GM23248 (cell line): ENCODE measurements at regions not wholly inside any gene's neighbourhood (a gene's known extent, or its start where the extent isn't known, plus 50 kb on each side); places are given as distances from the start of the nearest gene placed in this dataset.

Source experiments
- DNase-seq: peaks from one replicate; pipeline ENCODE4 v3.0.0-alpha.2; 2015
- H2AFZ ChIP-seq: fragments of 200-600 bp; sonication (generic); 2 replicates; pipeline ENCODE4 v1.6.1; 2016; ENCODE audit warnings: antibody characterized with exemption
- H3F3A ChIP-seq: fragments of 200-600 bp; sonication (generic); 2 replicates; pipeline ENCODE4 v1.6.1; 2016; ENCODE audit warnings: mild to moderate bottlenecking, antibody characterized with exemption, mixed run types; ENCODE audit not compliant: insufficient read depth
- H3K27ac ChIP-seq: fragments of 200-600 bp; sonication (generic); 2 replicates; pipeline ENCODE4 v1.5.1; 2016; ENCODE audit warnings: mild to moderate bottlenecking
- H3K27me3 ChIP-seq: fragments of 200-600 bp; sonication (generic); replicated peaks from 2 replicates; pipeline ENCODE4 v1.6.1; 2016; ENCODE audit warnings: mild to moderate bottlenecking; ENCODE audit not compliant: insufficient read depth
- H3K36me3 ChIP-seq: fragments of 200-600 bp; sonication (generic); 2 replicates; pipeline ENCODE4 v1.6.1; 2016; ENCODE audit warnings: low read depth, mild to moderate bottlenecking
- H3K4me1 ChIP-seq: fragments of 200-600 bp; sonication (generic); 2 replicates; pipeline ENCODE4 v1.6.1; 2016; ENCODE audit warnings: mild to moderate bottlenecking; ENCODE audit not compliant: insufficient read depth
- H3K4me2 ChIP-seq: fragments of 200-600 bp; sonication (generic); one replicate; pipeline ENCODE4 v1.6.1; 2016; ENCODE audit warnings: mild to moderate bottlenecking; ENCODE audit not compliant: unreplicated experiment
- H3K4me3 ChIP-seq: fragments of 200-600 bp; sonication (generic); 2 replicates; pipeline ENCODE4 v1.5.1; 2016; ENCODE audit warnings: mild to moderate bottlenecking
- H3K79me2 ChIP-seq: fragments of 200-600 bp; sonication (generic); 2 replicates; pipeline ENCODE4 v1.6.1; 2016; ENCODE audit warnings: mild to moderate bottlenecking; ENCODE audit not compliant: insufficient read depth
- H3K9ac ChIP-seq: fragments of 200-600 bp; sonication (generic); 2 replicates; pipeline ENCODE4 v1.6.1; 2016; ENCODE audit warnings: mild to moderate bottlenecking
- H3K9me2 ChIP-seq: fragments of 200-600 bp; sonication (generic); 2 replicates; pipeline ENCODE4 v1.6.1; 2016; ENCODE audit warnings: mixed run types, mild to moderate bottlenecking, moderate library complexity; ENCODE audit not compliant: insufficient read depth
- H3K9me3 ChIP-seq: fragments of 200-600 bp; sonication (generic); one replicate; pipeline ENCODE4 v1.6.1; 2017; ENCODE audit warnings: low read depth
- H4K20me1 ChIP-seq: fragments of 200-600 bp; sonication (generic); 2 replicates; pipeline ENCODE4 v1.6.0; 2016; ENCODE audit not compliant: insufficient read depth
- EZH2 ChIP-seq: fragments of 200-600 bp; sonication (generic); IDR thresholded peaks from 2 replicates; pipeline ENCODE4 v1.6.1; 2018; ENCODE audit warnings: antibody characterized with exemption, mild to moderate bottlenecking; ENCODE audit not compliant: insufficient read depth, poor library complexity, severe bottlenecking
- EZH2phosphoT487 ChIP-seq: fragments of 200-600 bp; sonication (generic); IDR thresholded peaks from 2 replicates; pipeline ENCODE4 v1.6.1; 2018; ENCODE audit warnings: antibody characterized with exemption, moderate library complexity, mild to moderate bottlenecking, low read depth; ENCODE audit not compliant: insufficient read depth
- WGBS, 2 experiments: methylation state at CpG; one replicate each; pipeline ENCODE4 v1.1.6; 2015 to 2017; ENCODE audit warnings: low lambda C conversion rate in 2 of 2, low coverage in 1 of 2; ENCODE audit errors: missing lambda C conversion rate in 2 of 2; 5-methylcytosine and 5-hydroxymethylcytosine counted together
- in situ Hi-C: fragments of 300-500 bp; cut with MboI; formaldehyde crosslinking; loops from 2 replicates; pipeline ENCODE4 v1.15.0; 2020

DNA sequence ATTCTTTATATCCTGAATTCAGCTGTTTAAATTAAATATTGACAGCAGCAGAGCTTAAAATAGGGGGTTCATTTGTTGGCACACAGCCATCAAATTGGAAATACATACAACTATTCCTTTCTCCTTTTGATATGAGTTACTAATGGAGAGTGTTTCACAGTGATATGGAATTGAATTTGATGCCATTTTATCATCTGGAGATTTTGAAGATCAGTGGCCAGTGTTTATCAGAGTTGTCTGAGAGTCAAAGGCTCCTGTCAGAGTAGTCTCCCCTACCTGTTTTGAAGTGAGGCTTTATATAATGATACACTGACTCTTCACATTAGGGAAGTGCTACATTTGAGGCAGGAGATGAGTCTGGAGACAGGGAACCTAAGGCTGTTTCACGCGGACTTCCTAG is 1286.3 kb downstream of the TECRL start:
- no peaks in the 10 kb centered on the region for H4K20me1 ChIP-seq
- H3K9me2 ChIP-seq: no peaks in the 10 kb centered on the region
- no peak overlapping the region for H3K27ac ChIP-seq
- in situ Hi-C loops: no loop called here
- no peak overlapping the region for H2AFZ ChIP-seq
- H3K27me3 ChIP-seq: no peaks in the 10 kb centered on the region
- H3K9ac ChIP-seq: no peak overlapping the region
- no peak for DNase-seq
- no peaks in the 10 kb centered on the region for H3K36me3 ChIP-seq
- no peaks in the 10 kb centered on the region for H3K79me2 ChIP-seq
- no peaks in the 10 kb centered on the region for H3K4me1 ChIP-seq
- TF ChIP-seq EZH2phosphoT487: no peak
- TF ChIP-seq EZH2: no peak
- no peaks in the 10 kb centered on the region for H3K9me3 ChIP-seq
- H3F3A ChIP-seq: no peaks in the 10 kb centered on the region
- no peak overlapping the region for H3K4me3 ChIP-seq
- WGBS, 2 experiments: 48 to 83% methylated on average over 2 of the region's 2 CpGs
- no peak overlapping the region for H3K4me2 ChIP-seq

DNA sequence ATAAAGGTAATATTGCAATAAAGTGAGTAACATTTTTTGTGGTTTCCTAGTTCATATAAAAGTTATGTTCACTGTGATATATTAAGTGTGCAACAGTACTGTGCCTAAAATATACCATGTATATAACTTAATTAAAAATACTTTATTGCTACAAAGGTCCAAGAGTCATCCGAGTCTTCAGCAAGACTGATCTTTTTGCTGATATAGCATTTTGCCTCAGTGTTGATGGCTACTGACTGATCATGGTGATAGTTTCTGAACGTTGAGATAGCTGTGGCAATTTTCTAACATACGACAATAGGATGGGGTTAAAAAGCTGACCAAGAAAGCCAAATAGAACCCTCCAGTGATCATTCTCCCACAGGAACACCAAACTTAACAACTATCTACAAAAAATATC is 1302.7 kb downstream of the TECRL start:
- H3K4me1 ChIP-seq: no peaks in the 10 kb centered on the region
- no peaks in the 10 kb centered on the region for H3K79me2 ChIP-seq
- H3K9ac ChIP-seq: no peak overlapping the region
- in situ Hi-C loops: no loop called here
- no peaks in the 10 kb centered on the region for H3K9me2 ChIP-seq
- no peak overlapping the region for H2AFZ ChIP-seq
- TF ChIP-seq EZH2phosphoT487: no peak
- no peak for TF ChIP-seq EZH2
- H3K9me3 ChIP-seq: peaks cover 4% of the 10 kb centered on the region
- H3K4me3 ChIP-seq: no peak overlapping the region
- WGBS, 2 experiments: 15 to 23% methylated on average over 3 of the region's 3 CpGs
- no peak overlapping the region for H3K4me2 ChIP-seq
- no peaks in the 10 kb centered on the region for H4K20me1 ChIP-seq
- no peak overlapping the region for H3K27ac ChIP-seq
- H3K36me3 ChIP-seq: no peaks in the 10 kb centered on the region
- no peaks in the 10 kb centered on the region for H3F3A ChIP-seq
- no peak for DNase-seq
- no peaks in the 10 kb centered on the region for H3K27me3 ChIP-seq

- Histone ChIP-seq H3K9ac (no peak overlapping the region), H3K9me2 (no peaks in the 10 kb centered on the region), H3F3A (no peaks in the 10 kb centered on the region), H3K4me1 (no peaks in the 10 kb centered on the region), H3K4me3 (no peak overlapping the region), H3K27me3 (no peaks in the 10 kb centered on the region), H3K36me3 (no peaks in the 10 kb centered on the region), H3K4me2 (no peak overlapping the region), H3K79me2 (no peaks in the 10 kb centered on the region), H4K20me1 (no peaks in the 10 kb centered on the region), H3K9me3 (peaks cover 4% of the 10 kb centered on the region), H2AFZ (no peak overlapping the region), H3K27ac (no peak overlapping the region)
- DNase-seq: no peak
- in situ Hi-C loops: no loop called here
- no peak for TF ChIP-seq EZH2phosphoT487
- TF ChIP-seq EZH2: no peak
Observed at GRCh38 chr4:63105839-63106238, 1303.4 kb downstream of the TECRL start.

DNA sequence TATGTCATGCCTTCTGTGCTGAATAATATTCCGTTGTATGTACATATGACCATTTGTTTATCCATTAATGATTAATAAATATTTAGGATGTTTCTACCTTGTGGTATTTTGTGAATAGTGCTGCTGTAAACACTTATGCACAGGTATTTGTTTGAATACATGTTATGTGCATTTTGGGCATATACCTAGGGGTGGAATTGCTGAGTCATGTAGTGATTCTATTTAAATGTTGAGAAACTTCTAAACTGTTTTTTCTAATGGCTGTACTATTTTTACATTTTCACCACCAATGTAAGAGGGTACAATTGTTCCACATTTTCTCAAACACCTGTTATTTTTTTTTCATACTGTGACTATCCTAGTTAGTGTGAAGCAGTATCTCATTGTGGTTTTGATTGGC is 1318.6 kb downstream of the TECRL start:
- no peak for TF ChIP-seq EZH2phosphoT487
- TF ChIP-seq EZH2: no peak
- Histone ChIP-seq H3K4me3 (no peak overlapping the region), H3K9me2 (no peaks in the 10 kb centered on the region), H3K79me2 (no peaks in the 10 kb centered on the region), H3K27me3 (no peaks in the 10 kb centered on the region), H3F3A (no peaks in the 10 kb centered on the region), H2AFZ (no peak overlapping the region), H3K36me3 (no peaks in the 10 kb centered on the region), H3K4me2 (no peak overlapping the region), H3K4me1 (no peaks in the 10 kb centered on the region), H3K9me3 (no peaks in the 10 kb centered on the region), H4K20me1 (no peaks in the 10 kb centered on the region), H3K9ac (no peak overlapping the region), H3K27ac (no peak overlapping the region)
- DNase-seq: no peak
- 12 to 29% methylated on average over 1 of the region's 1 CpG for WGBS, 2 experiments
- in situ Hi-C loops: no loop called here

DNA sequence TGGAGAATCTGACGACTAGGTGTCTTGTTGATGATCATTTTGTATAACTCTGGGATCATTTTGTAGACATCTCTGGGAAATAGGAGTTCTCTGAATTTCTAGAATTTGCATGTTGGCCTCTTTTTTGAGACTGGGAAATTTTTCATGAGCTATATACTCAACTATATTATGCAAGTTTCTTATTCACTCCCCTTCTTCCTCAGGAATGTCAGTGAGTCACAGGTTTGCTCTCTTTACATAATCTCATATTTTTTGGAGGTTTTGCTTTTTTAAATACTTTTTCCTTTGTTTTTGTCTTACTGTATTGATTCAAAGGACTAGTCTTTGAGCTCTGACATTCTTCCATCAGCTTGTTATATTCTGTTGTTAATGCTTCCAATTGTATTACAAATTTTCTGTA is 1324.2 kb downstream of the TECRL start:
- H3K27me3 ChIP-seq: no peaks in the 10 kb centered on the region
- no peaks in the 10 kb centered on the region for H3K9me2 ChIP-seq
- H2AFZ ChIP-seq: no peak overlapping the region
- no peaks in the 10 kb centered on the region for H3F3A ChIP-seq
- no peak overlapping the region for H3K27ac ChIP-seq
- no peak overlapping the region for H3K9ac ChIP-seq
- WGBS, 2 experiments: 26 to 29% methylated on average over 1 of the region's 1 CpG
- H3K4me1 ChIP-seq: no peaks in the 10 kb centered on the region
- H4K20me1 ChIP-seq: no peaks in the 10 kb centered on the region
- no peaks in the 10 kb centered on the region for H3K36me3 ChIP-seq
- H3K9me3 ChIP-seq: no peaks in the 10 kb centered on the region
- TF ChIP-seq EZH2phosphoT487: no peak
- TF ChIP-seq EZH2: no peak
- in situ Hi-C loops: no loop called here
- no peak overlapping the region for H3K4me3 ChIP-seq
- H3K79me2 ChIP-seq: no peaks in the 10 kb centered on the region
- no peak for DNase-seq
- no peak overlapping the region for H3K4me2 ChIP-seq
